OCI-M2 (cell line): ENCODE measurements at regions not wholly inside any gene's neighbourhood (a gene's known extent, or its start where the extent isn't known, plus 50 kb on each side); places are given as distances from the start of the nearest gene placed in this dataset.

ENCODE experiments used
- DNase-seq: peaks from one replicate; lab custom pipeline; 2025; ENCODE audit not compliant: unreplicated experiment; lab: John Stamatoyannopoulos, UW

GRCh38 chr18:72470391-72470790 is 73.8 kb downstream of the CBLN2 start:
- no peak for DNase-seq

GRCh38 chr18:72468021-72468710 is 76.0 kb downstream of the CBLN2 start:
- DNase-seq = no peak

GRCh38 chr18:72460210-72460680 is 83.9 kb downstream of the CBLN2 start:
- DNase-seq = no peak

GRCh38 chr18:72458271-72458670 is 85.9 kb downstream of the CBLN2 start:
- no peak for DNase-seq

GRCh38 chr18:72456802-72457201 is 87.3 kb downstream of the CBLN2 start:
- no peak for DNase-seq

- DNase-seq = no peak
These were observed 91.8 kb downstream of the CBLN2 start for GRCh38 chr18:72452328-72452727.

- DNase-seq = no peak
These were observed 99.4 kb downstream of the CBLN2 start for GRCh38 chr18:72444798-72445155.

GRCh38 chr18:72444111-72444797 is 99.9 kb downstream of the CBLN2 start:
- DNase-seq = no peak

GRCh38 chr18:72436401-72436800 is 107.7 kb downstream of the CBLN2 start:
- no peak for DNase-seq

GRCh38 chr18:72433756-72434155 is 110.4 kb downstream of the CBLN2 start:
- no peak for DNase-seq

- no peak for DNase-seq
These were observed 116.4 kb downstream of the CBLN2 start for GRCh38 chr18:72427721-72428120.

- DNase-seq = no peak
These were observed 124.2 kb downstream of the CBLN2 start for GRCh38 chr18:72419914-72420313.

- DNase-seq = no peak
These were observed 131.2 kb downstream of the CBLN2 start for GRCh38 chr18:72412927-72413326.

- no peak for DNase-seq
These were observed 132.9 kb downstream of the CBLN2 start for GRCh38 chr18:72411261-72411660.

- no peak for DNase-seq
These were observed 133.7 kb downstream of the CBLN2 start for GRCh38 chr18:72410399-72410798.

- DNase-seq = no peak
These were observed 134.2 kb downstream of the CBLN2 start for GRCh38 chr18:72409903-72410302.

GRCh38 chr18:72407048-72407447 is 137.1 kb downstream of the CBLN2 start:
- no peak for DNase-seq

GRCh38 chr18:72391951-72392350 is 152.2 kb downstream of the CBLN2 start:
- DNase-seq = no peak

- DNase-seq = no peak
These were observed 152.7 kb downstream of the CBLN2 start for GRCh38 chr18:72391427-72391826.

GRCh38 chr18:72378016-72378415 is 166.1 kb downstream of the CBLN2 start:
- DNase-seq = no peak

- no peak for DNase-seq
These were observed 167.9 kb downstream of the CBLN2 start for GRCh38 chr18:72376256-72376655.

GRCh38 chr18:72375618-72376017 is 168.5 kb downstream of the CBLN2 start:
- DNase-seq = no peak

- no peak for DNase-seq
These were observed 172.1 kb downstream of the CBLN2 start for GRCh38 chr18:72372076-72372475.
